Fibroblast of the aortic adventitia (primary cell): ENCODE measurements at regions not wholly inside any gene's neighbourhood (a gene's known extent, or its start where the extent isn't known, plus 50 kb on each side); places are given as distances from the start of the nearest gene placed in this dataset.

Experiments used
- DNase-seq: peaks from one replicate; pipeline ENCODE4 v3.0.0-alpha.2; 2010; ENCODE audit warnings: low read depth
- H3K4me3 ChIP-seq: 2 replicates; pipeline ENCODE4 v1.5.1; 2011; ENCODE audit warnings: low read depth, mild to moderate bottlenecking, control low read depth, low read length, moderate library complexity
- TF ChIP-seq, protein P1 (sequence below): IDR thresholded peaks from 2 replicates; pipeline ENCODE4 v1.5.1; 2011; ENCODE audit warnings: mild to moderate bottlenecking, low read length, control low read depth, inconsistent platforms; ENCODE audit not compliant: insufficient read depth

DNA sequence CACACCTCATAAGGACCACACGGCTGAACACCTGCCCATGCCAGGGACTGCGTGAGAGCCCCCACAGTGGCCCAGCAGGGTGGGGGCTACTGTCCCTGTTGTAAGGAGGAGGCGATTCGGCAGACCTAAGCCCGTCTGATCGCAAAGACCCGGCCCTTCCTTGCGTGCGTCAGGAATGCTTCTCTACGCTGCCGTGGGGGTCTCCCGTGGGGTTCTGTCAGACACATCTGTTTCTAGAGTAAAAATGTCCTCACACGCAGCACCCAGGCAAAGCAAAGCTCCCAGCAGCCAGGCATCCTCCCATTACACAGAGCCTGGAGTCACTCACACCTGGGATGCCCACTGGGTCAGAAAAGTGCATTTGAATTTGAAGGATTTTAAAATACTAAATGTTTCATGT, 147.7 kb upstream of the SOX1 start:
- no peak overlapping the region for H3K4me3 ChIP-seq
- no peak for DNase-seq
- TF ChIP-seq, protein P1, sequence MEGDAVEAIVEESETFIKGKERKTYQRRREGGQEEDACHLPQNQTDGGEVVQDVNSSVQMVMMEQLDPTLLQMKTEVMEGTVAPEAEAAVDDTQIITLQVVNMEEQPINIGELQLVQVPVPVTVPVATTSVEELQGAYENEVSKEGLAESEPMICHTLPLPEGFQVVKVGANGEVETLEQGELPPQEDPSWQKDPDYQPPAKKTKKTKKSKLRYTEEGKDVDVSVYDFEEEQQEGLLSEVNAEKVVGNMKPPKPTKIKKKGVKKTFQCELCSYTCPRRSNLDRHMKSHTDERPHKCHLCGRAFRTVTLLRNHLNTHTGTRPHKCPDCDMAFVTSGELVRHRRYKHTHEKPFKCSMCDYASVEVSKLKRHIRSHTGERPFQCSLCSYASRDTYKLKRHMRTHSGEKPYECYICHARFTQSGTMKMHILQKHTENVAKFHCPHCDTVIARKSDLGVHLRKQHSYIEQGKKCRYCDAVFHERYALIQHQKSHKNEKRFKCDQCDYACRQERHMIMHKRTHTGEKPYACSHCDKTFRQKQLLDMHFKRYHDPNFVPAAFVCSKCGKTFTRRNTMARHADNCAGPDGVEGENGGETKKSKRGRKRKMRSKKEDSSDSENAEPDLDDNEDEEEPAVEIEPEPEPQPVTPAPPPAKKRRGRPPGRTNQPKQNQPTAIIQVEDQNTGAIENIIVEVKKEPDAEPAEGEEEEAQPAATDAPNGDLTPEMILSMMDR: no peak

DNA sequence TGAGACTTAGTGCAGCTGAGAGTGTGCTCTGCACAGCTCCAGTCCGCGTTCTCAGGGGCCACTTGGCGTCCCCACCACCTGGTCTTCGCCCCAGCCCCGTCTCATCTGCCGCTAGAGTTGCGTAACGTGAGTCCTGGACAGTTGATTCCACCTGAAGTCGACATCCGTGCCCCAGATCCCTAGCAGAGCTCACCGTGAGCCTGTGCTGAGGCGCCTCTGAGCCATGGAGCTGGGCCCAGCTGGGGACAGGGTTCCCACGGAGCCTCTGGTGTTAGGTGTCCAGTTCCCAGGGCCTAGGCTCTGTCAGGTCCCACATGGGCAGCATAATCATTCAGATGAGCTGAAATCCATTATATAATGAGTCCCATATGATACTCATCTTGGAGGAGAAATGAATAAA, 147.1 kb upstream of the SOX1 start:
- TF ChIP-seq, protein P1: no peak
- no peak for DNase-seq
- no peak overlapping the region for H3K4me3 ChIP-seq

DNA sequence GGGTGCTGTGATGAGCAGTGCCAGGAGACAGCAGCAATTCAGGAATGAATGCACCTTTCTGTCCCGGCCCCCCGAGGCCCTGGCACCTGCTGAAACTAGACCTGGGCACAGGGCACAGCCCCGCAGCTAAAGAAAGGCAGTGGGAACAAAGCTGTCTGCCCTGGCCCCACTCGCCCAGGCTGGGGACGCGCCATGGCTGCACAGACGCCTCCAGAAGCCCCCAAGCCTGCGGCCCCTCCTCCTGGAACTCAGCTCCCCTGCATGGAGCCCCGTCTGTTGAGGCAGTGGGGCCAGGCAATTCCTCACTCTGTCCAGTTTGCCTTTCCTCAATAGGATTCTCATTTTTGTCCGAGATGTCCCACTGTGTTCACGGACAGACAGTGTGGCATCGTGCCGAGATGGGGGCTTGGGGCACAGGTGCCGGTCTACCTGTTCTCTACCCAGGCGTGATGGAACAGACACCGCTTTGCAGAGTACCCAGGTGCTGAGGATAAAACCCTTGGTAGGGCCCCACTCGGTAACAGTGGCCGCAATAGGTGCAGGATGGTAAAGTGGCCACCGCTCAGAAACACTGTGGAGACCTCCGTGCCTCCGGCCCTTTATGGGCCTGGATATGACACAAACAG, 146.5 kb upstream of the SOX1 start:
- TF ChIP-seq, protein P1: no peak
- no peak overlapping the region for H3K4me3 ChIP-seq
- DNase-seq: no peak

DNA sequence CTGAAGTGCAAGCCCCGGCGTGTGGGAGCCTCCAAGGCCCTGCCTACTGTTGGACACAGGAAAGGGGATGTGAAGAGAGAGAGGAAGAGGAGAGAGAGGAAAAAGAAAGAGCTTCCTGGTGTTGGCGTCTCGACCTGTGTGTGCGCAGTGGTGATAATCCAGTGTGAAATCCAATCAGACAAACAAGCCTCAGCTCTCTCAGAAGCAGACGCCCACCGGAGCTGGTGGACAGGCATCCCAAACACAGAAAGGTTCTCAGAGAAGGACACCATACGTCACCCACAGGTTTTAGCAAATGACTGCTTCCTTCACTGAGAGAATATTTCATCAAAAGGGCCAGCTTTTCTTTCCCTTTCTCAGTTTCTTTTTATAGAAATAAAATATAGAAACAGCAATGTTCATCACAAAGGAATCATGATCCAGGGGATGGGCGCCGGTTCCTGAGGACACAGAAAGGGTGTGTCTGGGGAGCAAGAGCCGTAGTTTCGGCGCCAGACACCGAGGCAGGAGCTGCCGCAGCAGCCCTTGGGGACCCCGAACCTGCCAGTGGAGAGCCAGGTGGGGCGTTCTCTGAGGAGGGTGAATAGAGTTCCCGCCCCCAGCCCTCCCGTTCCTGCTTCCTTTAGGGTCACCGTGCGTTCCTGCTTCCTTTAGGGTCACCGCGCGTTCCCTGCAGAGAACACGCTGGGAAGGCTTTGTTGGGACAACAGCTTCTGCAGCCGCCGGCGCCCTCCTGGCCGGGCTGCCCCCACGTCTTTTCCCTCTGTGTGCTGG, 145.8 kb upstream of the SOX1 start:
- H3K4me3 ChIP-seq: no peak overlapping the region
- no peak for DNase-seq
- TF ChIP-seq, protein P1: no peak

DNA sequence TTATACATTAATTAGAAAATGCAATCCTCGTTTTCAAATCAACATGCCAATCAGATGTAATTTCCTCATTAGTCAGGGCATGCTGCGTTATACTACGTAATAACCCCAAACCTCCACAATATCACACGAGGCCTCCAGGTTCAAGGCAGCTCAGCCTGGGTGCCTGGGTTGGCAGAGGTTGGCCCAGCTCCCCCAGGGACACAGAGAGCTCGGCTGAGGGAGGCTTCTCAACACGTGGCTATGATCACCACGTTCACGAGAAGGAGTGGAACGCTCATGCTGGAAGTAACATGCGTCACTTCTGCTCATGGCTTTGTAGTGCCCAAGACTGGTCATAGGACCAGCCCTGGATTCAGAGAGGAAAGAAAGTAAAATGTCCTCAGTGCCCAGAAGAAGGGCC, 144.9 kb upstream of the SOX1 start:
- TF ChIP-seq, protein P1: no peak

DNA sequence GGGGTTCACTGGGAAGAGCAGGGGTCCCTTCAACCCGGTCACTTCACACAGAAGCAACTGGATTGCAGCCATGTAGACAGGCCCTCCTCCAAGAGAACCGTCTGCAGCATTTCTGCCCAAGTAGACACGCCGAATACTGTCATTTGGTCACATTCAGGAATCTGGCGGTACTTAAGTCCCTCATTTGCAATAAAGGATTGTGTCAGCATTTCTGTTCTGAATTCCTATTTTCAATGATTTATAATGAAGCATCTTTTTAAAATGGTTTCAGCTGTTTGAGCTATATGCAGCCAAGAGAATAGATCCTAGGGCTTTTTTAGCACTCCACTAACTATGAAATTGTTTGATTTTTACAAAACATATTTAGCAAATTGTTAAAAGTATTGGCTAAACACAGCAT, 143.5 kb upstream of the SOX1 start:
- no peak for DNase-seq
- TF ChIP-seq, protein P1: no peak
- no peak overlapping the region for H3K4me3 ChIP-seq

More for the DNA sequence above, 144.9 kb upstream of the SOX1 start:
- no peak overlapping the region for H3K4me3 ChIP-seq
- no peak for DNase-seq
